ENCODE measurements at regions not wholly inside any gene's neighbourhood (a gene's known extent, or its start where the extent isn't known, plus 50 kb on each side); places are given as distances from the start of the nearest gene placed in this dataset.

- TF ChIP-seq, protein P1, sequence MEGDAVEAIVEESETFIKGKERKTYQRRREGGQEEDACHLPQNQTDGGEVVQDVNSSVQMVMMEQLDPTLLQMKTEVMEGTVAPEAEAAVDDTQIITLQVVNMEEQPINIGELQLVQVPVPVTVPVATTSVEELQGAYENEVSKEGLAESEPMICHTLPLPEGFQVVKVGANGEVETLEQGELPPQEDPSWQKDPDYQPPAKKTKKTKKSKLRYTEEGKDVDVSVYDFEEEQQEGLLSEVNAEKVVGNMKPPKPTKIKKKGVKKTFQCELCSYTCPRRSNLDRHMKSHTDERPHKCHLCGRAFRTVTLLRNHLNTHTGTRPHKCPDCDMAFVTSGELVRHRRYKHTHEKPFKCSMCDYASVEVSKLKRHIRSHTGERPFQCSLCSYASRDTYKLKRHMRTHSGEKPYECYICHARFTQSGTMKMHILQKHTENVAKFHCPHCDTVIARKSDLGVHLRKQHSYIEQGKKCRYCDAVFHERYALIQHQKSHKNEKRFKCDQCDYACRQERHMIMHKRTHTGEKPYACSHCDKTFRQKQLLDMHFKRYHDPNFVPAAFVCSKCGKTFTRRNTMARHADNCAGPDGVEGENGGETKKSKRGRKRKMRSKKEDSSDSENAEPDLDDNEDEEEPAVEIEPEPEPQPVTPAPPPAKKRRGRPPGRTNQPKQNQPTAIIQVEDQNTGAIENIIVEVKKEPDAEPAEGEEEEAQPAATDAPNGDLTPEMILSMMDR (IDR thresholded peaks at IDR 0.05; ENCODE audit: insufficient read depth, low read length), result no peak
- no peak for TF ChIP-seq POLR2AphosphoS5 (IDR thresholded peaks at IDR 0.05; ENCODE audit: low read depth)
- no peak for TF ChIP-seq REST (IDR thresholded peaks at IDR 0.05; ENCODE audit: insufficient replicate concordance, low read depth)
- no peak for TF ChIP-seq GABPA (IDR thresholded peaks at IDR 0.05; ENCODE audit: low read depth)
- TF ChIP-seq SPI1 (IDR thresholded peaks at IDR 0.05; ENCODE audit: borderline replicate concordance, low read depth), result no peak
Measured at GRCh38 chr15:70235347-70235746, 137.6 kb upstream of the TLE3 start.
